OCI-LY3 (cell line): ENCODE measurements at regions not wholly inside any gene's neighbourhood (a gene's known extent, or its start where the extent isn't known, plus 50 kb on each side); places are given as distances from the start of the nearest gene placed in this dataset.
"Not testable (repeated sequence)": the region's sequence is repeated elsewhere in the genome, so short reads cannot be mapped to it uniquely, and the experiment has no call there.

Experiments used
- H2AFZ ChIP-seq: fragments of 200-600, 300-600 bp; shearing (Covaris generic); 2 replicates; pipeline ENCODE4 v1.6.0; 2014; ENCODE audit warnings: antibody characterized with exemption, low read depth, low read length
- H3K27ac ChIP-seq: fragments of 200-600, 300-600 bp; sonication (generic); 2 replicates; pipeline ENCODE4 v1.5.1; 2014; ENCODE audit warnings: mild to moderate bottlenecking, low read length, moderate library complexity, mixed read lengths
- H3K27me3 ChIP-seq: fragments of 200-600, 300-600 bp; sonication (generic); 2 replicates; pipeline ENCODE4 v1.6.1; 2014; ENCODE audit warnings: low read depth, low read length, mixed read lengths
- H3K36me3 ChIP-seq: fragments of 200-600, 300-600 bp; sonication (generic); replicated peaks from 2 replicates; pipeline ENCODE3; 2014; ENCODE audit warnings: low read depth, low read length, mixed read lengths
- H3K4me1 ChIP-seq: fragments of 300-600, 200-600 bp; sonication (generic); 2 replicates; pipeline ENCODE4 v1.6.1; 2014; ENCODE audit warnings: low read length, mixed read lengths
- H3K4me2 ChIP-seq: fragments of 200-600, 300-600 bp; sonication (generic); 2 replicates; pipeline ENCODE4 v1.6.1; 2014; ENCODE audit warnings: low read length, mixed read lengths
- H3K4me3 ChIP-seq: fragments of 300-600, 200-600 bp; sonication (generic); 2 replicates; pipeline ENCODE4 v1.5.1; 2014; ENCODE audit warnings: antibody characterized with exemption, mild to moderate bottlenecking, low read length, moderate library complexity
- H3K79me2 ChIP-seq: fragments of 300-600, 200-600 bp; shearing (Covaris generic); 2 replicates; pipeline ENCODE4 v1.6.1; 2014; ENCODE audit warnings: mild to moderate bottlenecking, low read length, mixed read lengths
- H3K9ac ChIP-seq: fragments of 300-600, 200-600 bp; shearing (Covaris generic); 2 replicates; pipeline ENCODE4 v1.6.0; 2014; ENCODE audit warnings: mild to moderate bottlenecking, low read length, moderate library complexity
- H3K9me3 ChIP-seq: fragments of 200-600, 300-600 bp; shearing (Covaris generic); 2 replicates; pipeline ENCODE4 v1.6.1; 2014; ENCODE audit warnings: low read length, mixed read lengths; ENCODE audit not compliant: insufficient read depth
- H4K20me1 ChIP-seq: fragments of 200-600, 300-600 bp; sonication (generic); 2 replicates; pipeline ENCODE4 v1.6.1; 2016; ENCODE audit warnings: low read length, mixed read lengths; ENCODE audit not compliant: insufficient read depth
- EZH2phosphoT487 ChIP-seq: fragments of 200-600 bp; shearing (Covaris generic); IDR thresholded peaks from 2 replicates; pipeline ENCODE4 v1.6.1; 2018; ENCODE audit warnings: antibody characterized with exemption, mixed run types, low read depth
- TF ChIP-seq, protein P1 (sequence below): fragments of 200-600, 300-600 bp; sonication (generic); IDR thresholded peaks from 2 replicates; pipeline ENCODE4 v1.5.1; 2014; ENCODE audit warnings: antibody characterized with exemption, low read length, low read depth

GRCh38 chr15:75792236-75792635, 51.0 kb upstream of the UBE2Q2 start:
- not testable (repeated sequence) for H3K4me2 ChIP-seq, H3K79me2 ChIP-seq, H3K27ac ChIP-seq, H3K36me3 ChIP-seq, H3K9me3 ChIP-seq, H3K4me3 ChIP-seq, H2AFZ ChIP-seq, H3K9ac ChIP-seq, H3K4me1 ChIP-seq, H4K20me1 ChIP-seq
- H3K27me3 ChIP-seq = peaks cover 18% of the 10 kb centered on the region

- Histone ChIP-seq H3K36me3 (no peaks in the 10 kb centered on the region), H3K9me3 (no peaks in the 10 kb centered on the region), H3K4me2 (no peak overlapping the region), H2AFZ (no peak overlapping the region), H3K27me3 (peaks cover 21% of the 10 kb centered on the region), H3K79me2 (no peaks in the 10 kb centered on the region), H3K27ac (no peak overlapping the region), H3K4me1 (no peaks in the 10 kb centered on the region), H4K20me1 (no peaks in the 10 kb centered on the region), H3K9ac (no peak overlapping the region), H3K4me3 (no peak overlapping the region)
- TF ChIP-seq, protein P1, sequence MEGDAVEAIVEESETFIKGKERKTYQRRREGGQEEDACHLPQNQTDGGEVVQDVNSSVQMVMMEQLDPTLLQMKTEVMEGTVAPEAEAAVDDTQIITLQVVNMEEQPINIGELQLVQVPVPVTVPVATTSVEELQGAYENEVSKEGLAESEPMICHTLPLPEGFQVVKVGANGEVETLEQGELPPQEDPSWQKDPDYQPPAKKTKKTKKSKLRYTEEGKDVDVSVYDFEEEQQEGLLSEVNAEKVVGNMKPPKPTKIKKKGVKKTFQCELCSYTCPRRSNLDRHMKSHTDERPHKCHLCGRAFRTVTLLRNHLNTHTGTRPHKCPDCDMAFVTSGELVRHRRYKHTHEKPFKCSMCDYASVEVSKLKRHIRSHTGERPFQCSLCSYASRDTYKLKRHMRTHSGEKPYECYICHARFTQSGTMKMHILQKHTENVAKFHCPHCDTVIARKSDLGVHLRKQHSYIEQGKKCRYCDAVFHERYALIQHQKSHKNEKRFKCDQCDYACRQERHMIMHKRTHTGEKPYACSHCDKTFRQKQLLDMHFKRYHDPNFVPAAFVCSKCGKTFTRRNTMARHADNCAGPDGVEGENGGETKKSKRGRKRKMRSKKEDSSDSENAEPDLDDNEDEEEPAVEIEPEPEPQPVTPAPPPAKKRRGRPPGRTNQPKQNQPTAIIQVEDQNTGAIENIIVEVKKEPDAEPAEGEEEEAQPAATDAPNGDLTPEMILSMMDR = no peak
- TF ChIP-seq EZH2phosphoT487 = no peak
Observed at GRCh38 chr15:75791337-75791713, 51.9 kb upstream of the UBE2Q2 start.

DNA sequence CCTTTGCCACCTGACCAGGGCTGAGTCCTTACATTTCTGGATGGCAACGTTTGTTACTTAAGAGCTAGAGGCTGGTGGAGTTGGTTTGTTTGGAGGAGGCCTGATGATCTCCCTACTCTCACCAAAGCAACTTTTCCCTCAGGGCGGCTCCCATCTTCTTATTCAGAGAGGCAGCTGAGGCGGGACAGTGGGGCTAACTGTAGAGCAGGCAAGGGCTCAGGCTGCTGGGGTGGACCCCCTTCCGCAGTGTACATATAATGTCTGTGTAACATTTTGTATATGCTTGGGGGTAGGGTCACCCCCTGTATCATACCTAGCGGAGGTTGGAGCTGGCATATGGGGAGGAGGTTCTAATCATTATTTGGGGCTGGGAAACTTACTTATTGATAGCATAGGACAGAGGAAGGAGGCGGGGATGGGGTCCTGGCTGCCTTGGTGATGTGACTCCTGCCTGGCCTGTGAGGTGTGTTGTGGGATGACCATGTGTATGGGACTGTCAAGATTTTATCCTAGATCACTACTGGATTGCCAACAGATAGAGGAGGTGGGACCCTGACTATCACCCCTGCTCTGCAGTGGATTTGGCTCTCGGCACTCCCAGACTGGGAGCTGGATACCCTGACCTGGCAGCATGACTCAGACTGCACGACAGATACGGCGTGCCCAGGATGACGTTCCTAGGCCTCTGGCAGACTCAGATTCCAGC, 52.5 kb upstream of the UBE2Q2 start:
- Histone ChIP-seq H3K9ac (no peak overlapping the region), H3K79me2 (no peaks in the 10 kb centered on the region), H3K4me2 (no peak overlapping the region), H3K4me3 (no peak overlapping the region), H4K20me1 (no peaks in the 10 kb centered on the region), H3K27me3 (peaks cover 21% of the 10 kb centered on the region), H3K27ac (no peak overlapping the region), H3K9me3 (no peaks in the 10 kb centered on the region), H3K4me1 (no peaks in the 10 kb centered on the region), H2AFZ (no peak overlapping the region), H3K36me3 (no peaks in the 10 kb centered on the region)
- TF ChIP-seq, protein P1 = no peak
- TF ChIP-seq EZH2phosphoT487 = no peak

- no peak overlapping the region for H2AFZ ChIP-seq
- no peaks in the 10 kb centered on the region for H4K20me1 ChIP-seq
- peaks cover 21% of the 10 kb centered on the region for H3K27me3 ChIP-seq
- no peaks in the 10 kb centered on the region for H3K79me2 ChIP-seq
- no peaks in the 10 kb centered on the region for H3K36me3 ChIP-seq
- TF ChIP-seq, protein P1 = no peak
- TF ChIP-seq EZH2phosphoT487 = no peak
- H3K9ac ChIP-seq = no peak overlapping the region
- no peak overlapping the region for H3K4me3 ChIP-seq
- H3K9me3 ChIP-seq = no peaks in the 10 kb centered on the region
- H3K4me1 ChIP-seq = no peaks in the 10 kb centered on the region
- no peak overlapping the region for H3K27ac ChIP-seq
- no peak overlapping the region for H3K4me2 ChIP-seq
Observed at GRCh38 chr15:75786575-75786947, 56.7 kb upstream of the UBE2Q2 start.
